ENCODE measurements at regions not wholly inside any gene's neighbourhood (a gene's known extent, or its start where the extent isn't known, plus 50 kb on each side); places are given as distances from the start of the nearest gene placed in this dataset.

- Histone ChIP-seq H3K4me3 (no peak overlapping the region), H3K4me1 (peaks cover 0 to 16% (median 6%) of the 10 kb centered on the region in 4 donors), H3K36me3 (no peaks in the 10 kb centered on the region), H3K9me3 (no peaks in the 10 kb centered on the region), H3K27ac (peak overlapping the region in 1 of 3 donors; percentile 53), H3K27me3 (no peaks in the 10 kb centered on the region)
- intact Hi-C loops (cut with DNase I) = no loop called here
- 15% methylated on average over 10 of the region's 10 CpGs for WGBS (ENCODE audit: insufficient coverage, low coverage, low lambda C conversion rate, missing lambda C conversion rate)
- DNase-seq (peak in 1 of 3 donors; percentile 63), ATAC-seq (peak; percentile 79 to 87 (median 83))
- no peak for TF ChIP-seq POLR2A (IDR thresholded peaks at IDR 0.05)
- no peak for TF ChIP-seq CTCF (IDR thresholded peaks at IDR 0.05)
Measured at GRCh38 chr22:22386602-22387385, 121.7 kb downstream of the ZNF280B start.

DNA sequence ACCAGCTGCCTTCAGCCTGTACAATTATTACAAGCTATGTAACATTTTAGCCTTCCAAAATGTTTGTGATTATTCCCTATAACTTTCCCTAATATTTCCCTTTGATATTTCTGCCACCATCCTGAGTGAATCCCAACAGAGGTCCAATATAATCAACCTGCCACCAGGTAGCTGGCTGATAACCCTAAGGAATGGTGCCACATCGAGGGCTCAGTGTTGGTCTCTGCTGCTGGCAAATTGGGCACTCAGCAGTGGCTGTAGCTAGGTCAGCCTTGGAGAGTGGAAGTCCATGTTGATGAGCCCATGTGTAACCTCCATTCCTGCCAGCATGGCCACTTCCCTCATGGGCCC is 121.2 kb downstream of the ZNF280B start:
- no peak for TF ChIP-seq CTCF (IDR thresholded peaks at IDR 0.05)
- TF ChIP-seq POLR2A (IDR thresholded peaks at IDR 0.05) = no peak
- no peaks in the 10 kb centered on the region for H3K27me3 ChIP-seq
- H3K4me3 ChIP-seq = no peak overlapping the region
- H3K27ac ChIP-seq = peak overlapping the region in 1 of 3 donors; percentile 53
- no peaks in the 10 kb centered on the region for H3K9me3 ChIP-seq
- WGBS (ENCODE audit: insufficient coverage, low coverage, low lambda C conversion rate, missing lambda C conversion rate) = 0% methylated on average over 1 of the region's 1 CpG
- intact Hi-C loops (cut with DNase I) = no loop called here
- no peaks in the 10 kb centered on the region for H3K36me3 ChIP-seq
- peaks cover 0 to 16% (median 6%) of the 10 kb centered on the region in 4 donors for H3K4me1 ChIP-seq
- ATAC-seq = no peak
- no peak for DNase-seq

DNA sequence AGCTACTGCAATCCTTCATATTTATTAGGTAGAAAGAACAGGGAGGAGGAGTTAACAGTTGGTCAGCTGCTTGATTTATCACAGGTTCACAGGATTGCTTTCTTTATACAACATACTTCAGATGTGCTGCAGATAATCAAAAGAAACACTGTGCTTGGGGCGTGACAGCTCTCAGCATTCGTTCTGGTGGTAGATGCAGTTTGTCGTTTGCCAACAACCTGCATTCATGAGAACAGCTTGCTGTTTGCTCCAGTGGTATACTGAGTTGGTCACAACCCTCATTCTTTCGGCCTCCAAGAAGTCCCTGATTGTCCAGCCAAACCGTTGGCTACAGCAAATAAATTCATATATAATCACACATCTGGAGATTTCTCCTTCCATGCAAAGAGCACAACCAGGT is 120.5 kb downstream of the ZNF280B start:
- DNase-seq = no peak
- no peaks in the 10 kb centered on the region for H3K9me3 ChIP-seq
- intact Hi-C loops (cut with DNase I) = no loop called here
- no peak for TF ChIP-seq CTCF (IDR thresholded peaks at IDR 0.05)
- H3K4me3 ChIP-seq = no peak overlapping the region
- H3K27me3 ChIP-seq = no peaks in the 10 kb centered on the region
- peaks cover 0 to 16% (median 6%) of the 10 kb centered on the region in 4 donors for H3K4me1 ChIP-seq
- no peak overlapping the region for H3K27ac ChIP-seq
- WGBS (ENCODE audit: insufficient coverage, low coverage, low lambda C conversion rate, missing lambda C conversion rate) = 77% methylated on average over 3 of the region's 5 CpGs
- H3K36me3 ChIP-seq = no peaks in the 10 kb centered on the region
- ATAC-seq = no peak

GRCh38 chr22:22388494-22388893 is 120.0 kb downstream of the ZNF280B start:
- Histone ChIP-seq H3K4me3 (no peak overlapping the region), H3K27ac (no peak overlapping the region), H3K4me1 (peaks cover 0 to 16% (median 6%) of the 10 kb centered on the region in 4 donors), H3K27me3 (no peaks in the 10 kb centered on the region), H3K9me3 (no peaks in the 10 kb centered on the region), H3K36me3 (no peaks in the 10 kb centered on the region)
- ATAC-seq (no peak), DNase-seq (no peak)
- intact Hi-C loops (cut with DNase I) = no loop called here
- WGBS (ENCODE audit: insufficient coverage, low coverage, low lambda C conversion rate, missing lambda C conversion rate) = 80% methylated on average over 3 of the region's 3 CpGs
- no peak for TF ChIP-seq CTCF (IDR thresholded peaks at IDR 0.05)

Measured in right lobe of liver (tissue), 6 donors.